PFSK-1 (cell line): ENCODE measurements at regions not wholly inside any gene's neighbourhood (a gene's known extent, or its start where the extent isn't known, plus 50 kb on each side); places are given as distances from the start of the nearest gene placed in this dataset.

Experiments
- FOXP2 ChIP-seq: optimal IDR thresholded peaks from 2 replicates; pipeline ENCODE3; 2011; ENCODE audit warnings: borderline replicate concordance, control low read depth, inconsistent platforms; ENCODE audit not compliant: insufficient read depth; ENCODE audit errors: extremely low read length, extremely low read depth
- POLR2AphosphoS5 ChIP-seq: IDR thresholded peaks from 2 replicates; pipeline ENCODE4 v1.6.1; 2012; ENCODE audit warnings: low read depth, mild to moderate bottlenecking, control low read depth, low read length, moderate library complexity
- SIN3A ChIP-seq: IDR thresholded peaks from 2 replicates; pipeline ENCODE4 v1.6.1; 2012; ENCODE audit warnings: mild to moderate bottlenecking, low read length, moderate library complexity, borderline replicate concordance; ENCODE audit not compliant: insufficient read depth
- TAF1 ChIP-seq: IDR thresholded peaks from 2 replicates; pipeline ENCODE4 v1.6.1; 2012; ENCODE audit warnings: low read length, control low read depth, borderline replicate concordance; ENCODE audit not compliant: insufficient read depth
- TF ChIP-seq, protein P1 (sequence below), 2 experiments: IDR thresholded peaks; 2 replicates each; pipeline versions ENCODE4 v1.6.1 to v1.8.0; 2011 to 2012; ENCODE audit warnings: low read depth in 2 of 2, low read length in 2 of 2, control low read depth in 1 of 2, inconsistent platforms in 1 of 2, mild to moderate bottlenecking in 1 of 2, moderate library complexity in 1 of 2; ENCODE audit not compliant: insufficient read depth in 1 of 2

DNA sequence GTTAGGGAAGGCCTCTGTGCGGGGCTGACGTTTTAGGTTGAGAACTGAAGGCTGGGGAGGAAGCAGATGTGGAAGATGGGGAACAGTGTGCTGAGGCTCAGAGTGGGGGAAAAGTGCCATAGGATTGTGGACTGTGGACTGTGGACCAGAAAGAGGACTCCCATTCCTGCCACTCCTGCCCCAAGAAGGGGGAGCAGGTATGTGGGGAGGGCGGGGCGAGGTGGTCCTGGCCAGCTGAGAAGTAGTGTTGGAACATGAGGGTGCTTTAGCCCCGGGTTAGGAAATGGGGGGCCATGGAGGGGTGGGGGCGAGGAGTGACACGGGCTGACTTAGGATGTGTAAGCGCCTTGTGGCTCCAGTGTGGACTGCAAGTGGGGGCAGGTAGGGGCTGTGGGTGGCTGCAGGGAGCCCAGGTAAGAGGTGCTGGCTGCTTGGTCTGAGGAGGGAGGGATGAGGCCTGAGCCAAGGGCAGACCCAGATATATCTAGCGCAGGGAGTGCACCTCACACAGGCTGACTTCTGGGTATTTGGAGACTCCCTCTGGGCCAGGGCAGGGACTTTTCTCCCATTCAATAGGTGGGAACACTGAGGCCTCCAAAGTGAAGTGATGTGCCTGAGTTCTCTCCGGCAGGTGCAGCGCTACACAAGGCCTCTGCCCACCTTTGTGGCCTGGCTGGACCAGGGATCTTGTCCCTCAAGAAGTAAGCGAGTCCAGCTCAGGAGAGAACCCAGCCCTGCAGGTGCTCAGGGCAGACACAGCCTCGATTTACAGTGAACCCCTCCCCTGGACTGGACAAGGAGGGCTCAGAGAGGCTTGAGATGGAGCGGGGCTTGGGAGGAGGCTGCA, 76.6 kb upstream of the TOX2 start:
- TF ChIP-seq SIN3A (no peak), FOXP2 (no peak), POLR2AphosphoS5 (no peak), TAF1 (no peak)
- TF ChIP-seq, protein P1, sequence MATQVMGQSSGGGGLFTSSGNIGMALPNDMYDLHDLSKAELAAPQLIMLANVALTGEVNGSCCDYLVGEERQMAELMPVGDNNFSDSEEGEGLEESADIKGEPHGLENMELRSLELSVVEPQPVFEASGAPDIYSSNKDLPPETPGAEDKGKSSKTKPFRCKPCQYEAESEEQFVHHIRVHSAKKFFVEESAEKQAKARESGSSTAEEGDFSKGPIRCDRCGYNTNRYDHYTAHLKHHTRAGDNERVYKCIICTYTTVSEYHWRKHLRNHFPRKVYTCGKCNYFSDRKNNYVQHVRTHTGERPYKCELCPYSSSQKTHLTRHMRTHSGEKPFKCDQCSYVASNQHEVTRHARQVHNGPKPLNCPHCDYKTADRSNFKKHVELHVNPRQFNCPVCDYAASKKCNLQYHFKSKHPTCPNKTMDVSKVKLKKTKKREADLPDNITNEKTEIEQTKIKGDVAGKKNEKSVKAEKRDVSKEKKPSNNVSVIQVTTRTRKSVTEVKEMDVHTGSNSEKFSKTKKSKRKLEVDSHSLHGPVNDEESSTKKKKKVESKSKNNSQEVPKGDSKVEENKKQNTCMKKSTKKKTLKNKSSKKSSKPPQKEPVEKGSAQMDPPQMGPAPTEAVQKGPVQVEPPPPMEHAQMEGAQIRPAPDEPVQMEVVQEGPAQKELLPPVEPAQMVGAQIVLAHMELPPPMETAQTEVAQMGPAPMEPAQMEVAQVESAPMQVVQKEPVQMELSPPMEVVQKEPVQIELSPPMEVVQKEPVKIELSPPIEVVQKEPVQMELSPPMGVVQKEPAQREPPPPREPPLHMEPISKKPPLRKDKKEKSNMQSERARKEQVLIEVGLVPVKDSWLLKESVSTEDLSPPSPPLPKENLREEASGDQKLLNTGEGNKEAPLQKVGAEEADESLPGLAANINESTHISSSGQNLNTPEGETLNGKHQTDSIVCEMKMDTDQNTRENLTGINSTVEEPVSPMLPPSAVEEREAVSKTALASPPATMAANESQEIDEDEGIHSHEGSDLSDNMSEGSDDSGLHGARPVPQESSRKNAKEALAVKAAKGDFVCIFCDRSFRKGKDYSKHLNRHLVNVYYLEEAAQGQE (IDR thresholded peaks at IDR 0.05; ENCODE audit: insufficient read depth in 1 of 2, low read depth in 2 of 2, low read length in 2 of 2) = no peak

DNA sequence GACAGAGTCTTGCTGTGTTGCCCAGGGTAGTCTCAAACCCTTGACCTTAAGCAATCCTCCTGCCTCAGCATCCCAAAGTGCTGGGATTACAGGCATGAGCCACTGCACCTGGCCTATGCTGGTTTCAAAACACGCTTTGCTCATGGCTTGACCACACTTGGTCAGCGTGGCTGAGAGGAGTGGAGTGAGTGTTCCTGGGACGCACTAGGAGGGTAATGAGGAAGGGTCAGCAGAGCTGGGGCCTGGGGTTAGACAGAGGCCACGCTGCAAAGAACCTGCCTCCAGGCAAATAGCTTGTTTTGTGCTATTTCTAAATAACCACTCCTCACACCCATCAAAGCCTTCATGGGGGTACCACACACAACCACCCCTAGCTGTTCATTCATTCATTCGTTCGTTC, 77.9 kb upstream of the TOX2 start:
- no peak for TF ChIP-seq FOXP2
- TF ChIP-seq, protein P1 (IDR thresholded peaks at IDR 0.05; ENCODE audit: insufficient read depth in 1 of 2, low read depth in 2 of 2, low read length in 2 of 2) = no peak
- TF ChIP-seq SIN3A = no peak
- no peak for TF ChIP-seq TAF1
- no peak for TF ChIP-seq POLR2AphosphoS5

DNA sequence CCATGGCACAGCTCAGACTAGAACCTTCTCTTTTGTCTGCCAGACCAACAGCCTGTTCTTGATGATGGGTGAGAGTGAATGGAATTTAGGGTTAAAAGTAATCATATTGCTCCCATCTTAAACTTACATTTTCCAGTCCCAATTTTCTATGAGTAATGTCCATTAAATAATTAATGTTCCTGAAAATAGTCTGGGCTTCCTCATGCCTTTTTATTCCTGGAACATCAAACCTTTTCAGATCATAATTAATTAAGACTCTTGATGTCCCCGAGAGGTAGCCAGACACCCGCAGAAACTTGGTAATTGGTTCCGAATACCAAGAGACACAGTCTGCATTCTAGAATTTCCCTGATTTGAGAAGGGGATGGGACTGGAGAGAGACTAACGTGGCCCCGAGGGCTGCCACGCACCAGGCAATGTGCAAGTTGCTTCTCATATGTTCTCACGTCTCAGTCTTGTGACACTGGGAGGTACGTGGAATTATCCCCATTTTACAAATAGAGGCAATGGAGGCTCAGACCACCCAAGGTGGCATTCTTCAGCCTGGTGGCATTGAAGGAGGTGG, 78.6 kb upstream of the TOX2 start:
- no peak for TF ChIP-seq SIN3A
- no peak for TF ChIP-seq POLR2AphosphoS5
- no peak for TF ChIP-seq FOXP2
- no peak for TF ChIP-seq TAF1
- TF ChIP-seq, protein P1 (IDR thresholded peaks at IDR 0.05; ENCODE audit: insufficient read depth in 1 of 2, low read depth in 2 of 2, low read length in 2 of 2) = no peak

DNA sequence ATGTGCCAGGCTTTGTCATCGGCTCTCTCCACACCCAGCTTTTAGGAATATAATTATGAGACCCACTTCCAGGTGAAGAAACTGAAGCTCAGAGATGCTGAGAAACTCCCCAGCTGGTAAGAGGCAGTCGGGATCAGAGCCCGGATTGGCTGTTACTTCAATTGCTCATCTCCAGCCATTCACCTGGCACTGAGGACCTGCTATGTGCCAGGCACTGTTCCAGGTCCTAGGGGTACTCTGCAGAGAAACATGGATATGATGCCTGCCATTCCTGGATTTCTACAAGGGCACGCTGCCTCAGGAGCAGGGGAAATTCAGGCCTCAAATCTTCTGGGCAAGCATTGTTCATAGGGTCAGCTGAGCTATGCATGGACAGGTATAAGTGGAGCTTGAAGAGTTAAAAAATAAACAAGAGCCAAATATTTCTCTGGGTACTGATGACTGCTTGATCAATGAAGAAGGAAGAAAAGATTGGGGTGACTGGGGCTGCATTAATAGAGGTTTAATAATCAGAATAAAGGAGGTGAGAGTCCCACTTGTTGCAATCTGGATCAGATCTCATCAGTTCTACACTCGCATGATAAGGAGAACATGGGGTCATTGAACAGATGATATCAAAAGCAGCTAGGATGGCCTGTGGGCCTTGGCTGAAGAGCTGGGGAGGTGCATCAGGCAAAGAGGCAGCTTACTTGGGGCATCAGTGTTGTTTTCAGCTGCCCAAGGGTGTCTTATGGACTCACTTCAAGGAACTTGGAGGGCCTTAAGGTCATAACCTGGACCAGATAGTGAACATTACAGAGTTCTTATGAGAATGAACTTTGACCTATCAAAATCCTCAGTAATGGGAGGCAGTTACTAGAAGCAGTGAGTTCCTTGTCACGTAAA, 80.9 kb upstream of the TOX2 start:
- TF ChIP-seq TAF1 (no peak), POLR2AphosphoS5 (no peak), FOXP2 (no peak), SIN3A (no peak)
- TF ChIP-seq, protein P1 (IDR thresholded peaks at IDR 0.05; ENCODE audit: insufficient read depth in 1 of 2, low read depth in 2 of 2, low read length in 2 of 2) = no peak
